Mesendoderm (in vitro differentiated cells): ENCODE measurements at regions not wholly inside any gene's neighbourhood (a gene's known extent, or its start where the extent isn't known, plus 50 kb on each side); places are given as distances from the start of the nearest gene placed in this dataset.
"Not testable (repeated sequence)": the region's sequence is repeated elsewhere in the genome, so short reads cannot be mapped to it uniquely, and the experiment has no call there.

Source experiments
- DNase-seq: peaks from one replicate; pipeline ENCODE4 v3.0.0; 2013
- H2AK5ac ChIP-seq: 2 replicates; pipeline ENCODE4 v1.6.1; 2013; ENCODE audit warnings: low read length, inconsistent platforms
- H2BK120ac ChIP-seq: 2 replicates; pipeline ENCODE4 v1.6.1; 2013; ENCODE audit warnings: low read depth, mild to moderate bottlenecking, low read length, moderate library complexity, mixed read lengths
- H2BK15ac ChIP-seq: replicated peaks from 2 replicates; pipeline ENCODE4 v1.6.1; 2013; ENCODE audit warnings: low read depth, mild to moderate bottlenecking, moderate library complexity
- H2BK5ac ChIP-seq: 2 replicates; pipeline ENCODE4 v1.6.1; 2013; ENCODE audit warnings: low read length, inconsistent platforms
- H3K18ac ChIP-seq: 2 replicates; pipeline ENCODE4 v1.6.1; 2013; ENCODE audit warnings: mild to moderate bottlenecking, low read length, mixed read lengths
- H3K23ac ChIP-seq: one replicate; pipeline ENCODE4 v1.6.1; 2013; ENCODE audit warnings: low read length
- H3K27ac ChIP-seq: 2 replicates; pipeline ENCODE4 v1.5.1; 2013; ENCODE audit warnings: low read depth, mild to moderate bottlenecking, inconsistent platforms, low read length, moderate library complexity
- H3K27me3 ChIP-seq: 2 replicates; pipeline ENCODE4 v1.6.1; 2013; ENCODE audit warnings: low read length, control low read depth, mild to moderate bottlenecking, inconsistent platforms; ENCODE audit not compliant: insufficient read depth, poor library complexity
- H3K36me3 ChIP-seq: 2 replicates; pipeline ENCODE4 v1.6.1; 2013; ENCODE audit warnings: low read length, inconsistent platforms; ENCODE audit not compliant: control insufficient read depth, insufficient read depth
- H3K4ac ChIP-seq: one replicate; pipeline ENCODE4 v1.6.1; 2013; ENCODE audit warnings: low read depth, mild to moderate bottlenecking, low read length, moderate library complexity
- H3K4me1 ChIP-seq: 2 replicates; pipeline ENCODE4 v1.6.1; 2013; ENCODE audit warnings: low read depth, low read length, inconsistent platforms; ENCODE audit not compliant: control insufficient read depth
- H3K4me2 ChIP-seq: 2 replicates; pipeline ENCODE4 v1.6.1; 2013; ENCODE audit warnings: low read length
- H3K4me3 ChIP-seq: 2 replicates; pipeline ENCODE4 v1.5.1; 2013; ENCODE audit warnings: mild to moderate bottlenecking, low read length
- H3K56ac ChIP-seq: one replicate; pipeline ENCODE4 v1.6.1; 2013; ENCODE audit warnings: low read length
- H3K79me1 ChIP-seq: 2 replicates; pipeline ENCODE4 v1.6.1; 2013; ENCODE audit warnings: low read length, inconsistent platforms
- H3K79me2 ChIP-seq: 2 replicates; pipeline ENCODE4 v1.6.1; 2013; ENCODE audit warnings: mild to moderate bottlenecking, low read length; ENCODE audit not compliant: control insufficient read depth, insufficient read depth
- H3K9ac ChIP-seq: 2 replicates; pipeline ENCODE4 v1.6.1; 2013; ENCODE audit warnings: low read length, inconsistent platforms
- H4K5ac ChIP-seq: one replicate; pipeline ENCODE4 v1.6.1; 2013; ENCODE audit warnings: low read length
- H4K8ac ChIP-seq: one replicate; pipeline ENCODE4 v1.6.1; 2013; ENCODE audit warnings: low read depth, mild to moderate bottlenecking, control low read depth, low read length, moderate library complexity
- WGBS: extraction: QIAGEN DNeasy Blood & Tissue Kit; methylation state at CpG from one replicate; pipeline ENCODE4 v1.1.7; 2013; ENCODE audit warnings: low lambda C conversion rate, missing lambda C conversion rate; ENCODE audit not compliant: insufficient coverage; ENCODE audit errors: extremely low coverage; 5-methylcytosine and 5-hydroxymethylcytosine counted together

GRCh38 chr16:29326164-29327125, 80.1 kb downstream of the NPIPB11 start:
- not testable (repeated sequence) for H3K56ac ChIP-seq, H3K4me3 ChIP-seq, H2BK15ac ChIP-seq, H2AK5ac ChIP-seq, H3K4me1 ChIP-seq, H3K9ac ChIP-seq, DNase-seq, H3K4me2 ChIP-seq, H2BK120ac ChIP-seq, H4K8ac ChIP-seq, H3K36me3 ChIP-seq, H4K5ac ChIP-seq, H2BK5ac ChIP-seq, H3K79me2 ChIP-seq, H3K27me3 ChIP-seq, H3K79me1 ChIP-seq, H3K23ac ChIP-seq, H3K27ac ChIP-seq, H3K4ac ChIP-seq, H3K18ac ChIP-seq
- WGBS = no CpG with 5 or more reads among the region's 34 CpGs

GRCh38 chr16:29323725-29324124, 82.8 kb downstream of the NPIPB11 start:
- H3K9ac ChIP-seq, H4K8ac ChIP-seq, DNase-seq, H3K4me2 ChIP-seq, H3K4me3 ChIP-seq, H3K18ac ChIP-seq, H3K23ac ChIP-seq, H3K36me3 ChIP-seq, H3K27me3 ChIP-seq, H3K79me2 ChIP-seq, H2AK5ac ChIP-seq, H4K5ac ChIP-seq, H3K79me1 ChIP-seq, H3K4me1 ChIP-seq, H2BK15ac ChIP-seq, H2BK5ac ChIP-seq, H2BK120ac ChIP-seq, H3K56ac ChIP-seq, H3K4ac ChIP-seq, H3K27ac ChIP-seq: not testable (repeated sequence)
- no CpG with 5 or more reads among the region's 6 CpGs for WGBS

- no peaks in the 10 kb centered on the region for H3K4me1 ChIP-seq
- H3K4ac ChIP-seq = no peak overlapping the region
- no peak overlapping the region for H3K56ac ChIP-seq
- H3K79me2 ChIP-seq = no peaks in the 10 kb centered on the region
- H2BK15ac ChIP-seq = no peak overlapping the region
- no CpG with 5 or more reads among the region's 9 CpGs for whole genome bisulfite sequencing
- H3K36me3 ChIP-seq = no peaks in the 10 kb centered on the region
- no peak overlapping the region for H3K18ac ChIP-seq
- no peak overlapping the region for H3K23ac ChIP-seq
- H4K8ac ChIP-seq = no peak overlapping the region
- H2BK120ac ChIP-seq = no peak overlapping the region
- no peak overlapping the region for H3K4me3 ChIP-seq
- H2AK5ac ChIP-seq = no peak overlapping the region
- no peak overlapping the region for H4K5ac ChIP-seq
- DNase-seq = no peak
- no peak overlapping the region for H2BK5ac ChIP-seq
- H3K4me2 ChIP-seq = no peak overlapping the region
- H3K27ac ChIP-seq = no peak overlapping the region
- H3K9ac ChIP-seq = no peak overlapping the region
- H3K79me1 ChIP-seq = no peaks in the 10 kb centered on the region
- no peaks in the 10 kb centered on the region for H3K27me3 ChIP-seq
These were observed 84.9 kb downstream of the NPIPB11 start for GRCh38 chr16:29321585-29321984.

DNA sequence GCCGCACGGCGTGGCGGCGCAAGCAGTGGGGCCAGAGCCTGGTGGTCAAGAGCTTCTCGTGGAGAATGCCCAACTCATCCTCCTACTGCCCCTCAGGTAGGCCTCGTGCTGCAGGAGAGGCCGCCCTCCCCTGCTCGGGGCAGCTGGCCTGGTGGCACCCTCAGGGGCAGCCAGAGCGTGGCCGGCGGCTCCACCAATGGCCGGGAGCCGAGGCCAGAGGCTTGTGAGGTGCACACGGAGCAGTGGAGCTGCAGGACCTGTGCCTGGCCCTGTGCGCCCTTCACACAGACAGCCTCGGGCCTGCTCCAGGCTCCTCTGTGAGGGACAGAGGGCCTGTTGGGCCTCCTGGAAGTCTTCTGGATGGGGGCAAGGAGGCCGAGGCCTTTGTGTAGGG, 85.5 kb downstream of the NPIPB11 start:
- H3K56ac ChIP-seq = no peak overlapping the region
- no peak overlapping the region for H3K4me3 ChIP-seq
- no peak overlapping the region for H3K4ac ChIP-seq
- no peak overlapping the region for H3K9ac ChIP-seq
- no peak overlapping the region for H2BK15ac ChIP-seq
- no peak overlapping the region for H3K23ac ChIP-seq
- H2BK5ac ChIP-seq = no peak overlapping the region
- no peaks in the 10 kb centered on the region for H3K79me2 ChIP-seq
- H2AK5ac ChIP-seq = no peak overlapping the region
- H3K18ac ChIP-seq = no peak overlapping the region
- no peaks in the 10 kb centered on the region for H3K27me3 ChIP-seq
- no peak overlapping the region for H3K27ac ChIP-seq
- no peak for DNase-seq
- no peaks in the 10 kb centered on the region for H3K79me1 ChIP-seq
- H4K5ac ChIP-seq = no peak overlapping the region
- H3K36me3 ChIP-seq = no peaks in the 10 kb centered on the region
- no peak overlapping the region for H4K8ac ChIP-seq
- WGBS = no CpG with 5 or more reads among the region's 18 CpGs
- no peak overlapping the region for H3K4me2 ChIP-seq
- H2BK120ac ChIP-seq = no peak overlapping the region
- no peaks in the 10 kb centered on the region for H3K4me1 ChIP-seq

- Histone ChIP-seq H3K36me3 (no peaks in the 10 kb centered on the region), H4K5ac (no peak overlapping the region), H3K4me1 (no peaks in the 10 kb centered on the region), H2BK120ac (no peak overlapping the region), H3K18ac (no peak overlapping the region), H3K27me3 (no peaks in the 10 kb centered on the region), H3K4ac (no peak overlapping the region), H3K27ac (no peak overlapping the region), H3K23ac (no peak overlapping the region), H2BK5ac (no peak overlapping the region), H4K8ac (no peak overlapping the region), H3K79me2 (no peaks in the 10 kb centered on the region), H3K56ac (no peak overlapping the region), H3K79me1 (no peaks in the 10 kb centered on the region), H3K4me2 (no peak overlapping the region), H3K9ac (no peak overlapping the region), H2BK15ac (no peak overlapping the region), H3K4me3 (no peak overlapping the region), H2AK5ac (no peak overlapping the region)
- WGBS = no CpG with 5 or more reads among the region's 14 CpGs
- no peak for DNase-seq
These were observed 86.1 kb downstream of the NPIPB11 start for GRCh38 chr16:29320274-29320999.
